H9 (cell line): ENCODE measurements at regions not wholly inside any gene's neighbourhood (a gene's known extent, or its start where the extent isn't known, plus 50 kb on each side); places are given as distances from the start of the nearest gene placed in this dataset.
A peak's percentile ranks its signal among the peaks of the same experiment; 100 is the strongest.

ENCODE experiments used
- DNase-seq: peaks from one replicate; pipeline ENCODE4 v3.0.0-alpha.2; 2017
- H2AFZ ChIP-seq: one replicate; pipeline ENCODE4 v1.6.1; 2013; ENCODE audit warnings: mild to moderate bottlenecking, low read length, control low read depth, moderate library complexity
- H2AK5ac ChIP-seq: 2 replicates; pipeline ENCODE4 v1.6.1; 2013; ENCODE audit warnings: low read length, control low read depth, mixed read lengths; ENCODE audit not compliant: insufficient read length
- H2BK120ac ChIP-seq: one replicate; pipeline ENCODE4 v1.6.1; 2013; ENCODE audit warnings: low read depth, mild to moderate bottlenecking, low read length, control low read depth, inconsistent platforms; ENCODE audit not compliant: poor library complexity, severe bottlenecking
- H2BK12ac ChIP-seq: 2 replicates; pipeline ENCODE4 v1.6.1; 2013; ENCODE audit warnings: low read length, control low read depth, mixed read lengths, low read depth; ENCODE audit not compliant: insufficient read length
- H2BK15ac ChIP-seq: 2 replicates; pipeline ENCODE4 v1.6.1; 2013; ENCODE audit warnings: low read depth, low read length, control low read depth
- H2BK20ac ChIP-seq: one replicate; pipeline ENCODE4 v1.6.1; 2013; ENCODE audit warnings: low read depth, mild to moderate bottlenecking, low read length, control low read depth, inconsistent platforms; ENCODE audit not compliant: poor library complexity, severe bottlenecking
- H2BK5ac ChIP-seq: 2 replicates; pipeline ENCODE4 v1.6.1; 2013; ENCODE audit warnings: low read length, control low read depth, mixed read lengths; ENCODE audit not compliant: insufficient read length
- H3K14ac ChIP-seq: 2 replicates; pipeline ENCODE4 v1.6.1; 2013; ENCODE audit warnings: low read length, control low read depth; ENCODE audit not compliant: insufficient read depth
- H3K18ac ChIP-seq: 2 replicates; pipeline ENCODE4 v1.6.1; 2013; ENCODE audit warnings: low read depth, mild to moderate bottlenecking, mixed read lengths, low read length, control low read depth; ENCODE audit not compliant: insufficient read length
- H3K23ac ChIP-seq: 2 replicates; pipeline ENCODE4 v1.6.1; 2013; ENCODE audit warnings: low read length, control low read depth, mixed read lengths, low read depth; ENCODE audit not compliant: insufficient read length
- H3K23me2 ChIP-seq: 2 replicates; pipeline ENCODE4 v1.6.1; 2013; ENCODE audit warnings: low read depth, mild to moderate bottlenecking, mixed read lengths, low read length, control low read depth; ENCODE audit not compliant: insufficient read length, poor library complexity, severe bottlenecking
- H3K27ac ChIP-seq: 2 replicates; pipeline ENCODE4 v1.5.1; 2013; ENCODE audit warnings: low read length, control low read depth, mixed read lengths, low read depth; ENCODE audit not compliant: insufficient read length
- H3K27me3 ChIP-seq: 2 replicates; pipeline ENCODE4 v1.6.1; 2013; ENCODE audit warnings: low read length, control low read depth, inconsistent platforms; ENCODE audit not compliant: insufficient read depth
- H3K4ac ChIP-seq: 2 replicates; pipeline ENCODE4 v1.6.1; 2013; ENCODE audit warnings: low read depth, mild to moderate bottlenecking, control low read depth, inconsistent platforms, low read length, moderate library complexity
- H3K4me1 ChIP-seq: 2 replicates; pipeline ENCODE4 v1.6.1; 2013; ENCODE audit warnings: low read length, control low read depth, inconsistent platforms; ENCODE audit not compliant: insufficient read depth
- H3K4me2 ChIP-seq: 2 replicates; pipeline ENCODE4 v1.6.1; 2013; ENCODE audit warnings: low read length, control low read depth, mixed read lengths; ENCODE audit not compliant: insufficient read length, insufficient read depth
- H3K56ac ChIP-seq: 2 replicates; pipeline ENCODE4 v1.6.1; 2013; ENCODE audit warnings: low read depth, mild to moderate bottlenecking, mixed read lengths, low read length, control low read depth; ENCODE audit not compliant: insufficient read length
- H3K79me1 ChIP-seq: 2 replicates; pipeline ENCODE4 v1.6.1; 2013; ENCODE audit warnings: low read depth, mild to moderate bottlenecking, moderate library complexity, low read length, control low read depth, inconsistent platforms; ENCODE audit not compliant: insufficient read depth, poor library complexity, severe bottlenecking
- H3K79me2 ChIP-seq: 2 replicates; pipeline ENCODE4 v1.6.1; 2013; ENCODE audit warnings: low read length, control low read depth, inconsistent platforms; ENCODE audit not compliant: insufficient read depth
- H3K9ac ChIP-seq: 2 replicates; pipeline ENCODE4 v1.6.1; 2013; ENCODE audit warnings: low read length, control low read depth, mixed read lengths; ENCODE audit not compliant: insufficient read length; ENCODE audit errors: extremely low read depth
- H3K9me3 ChIP-seq: one replicate; pipeline ENCODE4 v1.6.1; 2013; ENCODE audit warnings: low read depth, low read length, inconsistent platforms; ENCODE audit not compliant: control insufficient read depth
- H3T11ph ChIP-seq: one replicate; pipeline ENCODE4 v1.6.1; 2013; ENCODE audit warnings: mild to moderate bottlenecking, low read length, control low read depth, inconsistent platforms
- H4K20me1 ChIP-seq: one replicate; pipeline ENCODE4 v1.6.1; 2013; ENCODE audit not compliant: control insufficient read depth, insufficient read length, insufficient read depth
- H4K5ac ChIP-seq: 2 replicates; pipeline ENCODE4 v1.6.1; 2013; ENCODE audit warnings: low read depth, mild to moderate bottlenecking, mixed read lengths, low read length, control low read depth; ENCODE audit not compliant: insufficient read length
- H4K8ac ChIP-seq: replicated peaks from 2 replicates; pipeline ENCODE4 v1.6.1; 2013; ENCODE audit warnings: low read length, control low read depth, mixed read lengths, low read depth; ENCODE audit not compliant: insufficient read length
- H4K91ac ChIP-seq: 2 replicates; pipeline ENCODE4 v1.6.1; 2013; ENCODE audit warnings: low read depth, mild to moderate bottlenecking, moderate library complexity, mixed read lengths, low read length, control low read depth; ENCODE audit not compliant: insufficient read length
- H3K27ac Mint-ChIP-seq, 3 experiments: 2 replicates in 2 of 3; 3 replicates in 1 of 3; pipeline ENCODE4 v1.8.0; 2020 to 2021; ENCODE audit warnings: mixed read lengths in 3 of 3, mild to moderate bottlenecking in 1 of 3, moderate library complexity in 1 of 3
- H3K27me3 Mint-ChIP-seq: 2 replicates; pipeline ENCODE4 v1.8.0; 2021; ENCODE audit warnings: low read depth, mild to moderate bottlenecking, moderate library complexity, mixed read lengths
- H3K36me3 Mint-ChIP-seq, 3 experiments: 2 replicates in 2 of 3; 3 replicates in 1 of 3; pipeline ENCODE4 v1.8.0; 2020 to 2021; ENCODE audit warnings: low read depth in 3 of 3, mixed read lengths in 3 of 3; ENCODE audit not compliant: insufficient read depth in 1 of 3
- H3K4me1 Mint-ChIP-seq, 2 experiments: 2 replicates each; pipeline ENCODE4 v1.8.0; 2020; ENCODE audit warnings: mixed read lengths in 2 of 2
- H3K4me3 Mint-ChIP-seq, 2 experiments: 2 replicates in 1 of 2; 3 replicates in 1 of 2; pipeline ENCODE4 v1.8.0; 2020 to 2021; ENCODE audit warnings: mild to moderate bottlenecking in 2 of 2, mixed read lengths in 2 of 2, moderate library complexity in 1 of 2
- H3K9me3 Mint-ChIP-seq, 2 experiments: 2 replicates in 1 of 2; 3 replicates in 1 of 2; pipeline ENCODE4 v1.8.0; 2020; ENCODE audit warnings: mild to moderate bottlenecking in 2 of 2, mixed read lengths in 2 of 2, moderate library complexity in 1 of 2
- CTCF ChIP-seq: fragments of 200-600 bp; sonication (generic); conservative IDR thresholded peaks from 3 replicates; pipeline ENCODE4 v1.8.0; 2021; ENCODE audit warnings: antibody characterized with exemption, mild to moderate bottlenecking
- whole genome bisulfite sequencing: extraction: QIAGEN DNeasy Blood & Tissue Kit; methylation state at CpG from one replicate; pipeline ENCODE4 v1.1.7; 2013; ENCODE audit warnings: missing lambda C conversion rate, low lambda C conversion rate, mixed read lengths; ENCODE audit not compliant: insufficient read length; ENCODE audit errors: extremely low coverage; 5-methylcytosine and 5-hydroxymethylcytosine counted together

- Histone ChIP-seq H2AK5ac (no peak overlapping the region), H3K4me1 (no peaks in the 10 kb centered on the region), H3K23ac (no peak overlapping the region), H3K4me2 (no peak overlapping the region), H2BK12ac (no peak overlapping the region), H2BK20ac (no peak overlapping the region), H3K14ac (no peak overlapping the region), H4K5ac (no peak overlapping the region), H3K18ac (no peak overlapping the region), H3K79me1 (no peaks in the 10 kb centered on the region), H4K8ac (no peak overlapping the region), H3K56ac (no peak overlapping the region), H2BK5ac (no peak overlapping the region), H4K91ac (no peak overlapping the region), H2BK15ac (no peak overlapping the region), H3K79me2 (no peaks in the 10 kb centered on the region), H3T11ph (no peak overlapping the region), H3K9ac (no peak overlapping the region), H2BK120ac (no peak overlapping the region), H3K27me3 (no peaks in the 10 kb centered on the region), H3K23me2 (no peaks in the 10 kb centered on the region), H3K4ac (no peak overlapping the region), H4K20me1 (no peaks in the 10 kb centered on the region), H2AFZ (no peak overlapping the region), H3K27ac (no peak overlapping the region), H3K9me3 (no peaks in the 10 kb centered on the region)
- DNase-seq = no peak
- no CpG with 5 or more reads among the region's 13 CpGs for WGBS
- TF ChIP-seq CTCF = peak; percentile 22; the same call in 1 of the 3 replicates
- Mint-ChIP-seq H3K4me1 (no peaks in the 10 kb centered on the region), H3K27me3 (no peaks in the 10 kb centered on the region), H3K36me3 (peaks cover 0 to 3% (median 0%) of the 10 kb centered on the region in 3 experiments; a peak in 2 of 7 replicates), H3K4me3 (no peak overlapping the region), H3K27ac (peak overlapping the region in 1 of 3 experiments; percentile 19; a peak in 2 of 7 replicates), H3K9me3 (peaks cover 0 to 3% of the 10 kb centered on the region in 2 experiments; a peak in 2 of 5 replicates)
Measured at GRCh38 chr14:34023824-34024767, 73.2 kb upstream of the EGLN3 start.
